HG03520 (cell line): ENCODE measurements at regions not wholly inside any gene's neighbourhood (a gene's known extent, or its start where the extent isn't known, plus 50 kb on each side); places are given as distances from the start of the nearest gene placed in this dataset.

Source experiments
- ATAC-seq: cut with Tn5 transposase; IDR thresholded peaks from one replicate; pipeline ENCODE4 v1.9.1; 2021; ENCODE audit warnings: mild to moderate bottlenecking, moderate library complexity; ENCODE audit not compliant: unreplicated experiment

DNA sequence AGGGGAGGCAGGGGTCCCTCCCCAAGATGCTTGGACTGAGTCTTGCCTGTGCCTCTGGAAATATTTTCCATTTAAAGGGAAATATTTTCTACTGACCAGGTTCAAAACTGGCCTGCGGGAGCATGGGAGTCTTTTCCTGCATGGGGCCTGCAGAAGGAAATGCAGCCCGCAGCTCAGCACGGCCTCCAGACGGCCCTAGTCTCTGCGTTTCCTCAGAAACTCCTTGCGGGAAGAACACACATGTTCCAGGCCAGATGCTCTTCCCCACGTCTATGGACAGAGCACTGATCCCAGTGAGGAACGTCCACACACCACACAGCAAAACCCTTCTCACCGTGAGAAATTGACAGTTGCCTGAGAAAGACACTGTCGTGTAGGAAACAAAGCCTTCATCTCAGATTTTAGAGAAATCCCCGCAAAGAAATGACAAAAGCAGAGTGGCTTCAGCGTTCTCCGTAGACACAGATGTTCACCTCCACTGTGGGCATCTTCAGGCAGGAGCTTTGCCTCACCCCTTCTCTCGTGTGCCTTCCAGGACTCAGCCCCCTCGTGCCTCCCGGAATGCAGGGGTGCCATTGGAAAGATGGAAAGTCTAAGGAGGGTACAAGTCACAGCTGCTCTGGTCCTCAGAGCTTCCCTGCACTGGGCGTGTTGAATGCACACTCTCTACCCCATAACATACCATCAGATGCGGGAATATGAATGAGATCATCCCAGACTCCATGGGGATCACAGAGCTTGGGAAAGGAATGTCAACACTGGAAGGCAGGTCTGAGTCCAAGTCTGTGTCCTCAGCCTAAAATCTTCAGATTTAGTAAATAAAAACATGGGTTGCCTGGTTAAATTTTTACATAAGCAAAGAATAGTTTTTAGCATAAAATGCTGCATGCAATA, 438.7 kb upstream of the SALL3 start:
- ATAC-seq: no peak

DNA sequence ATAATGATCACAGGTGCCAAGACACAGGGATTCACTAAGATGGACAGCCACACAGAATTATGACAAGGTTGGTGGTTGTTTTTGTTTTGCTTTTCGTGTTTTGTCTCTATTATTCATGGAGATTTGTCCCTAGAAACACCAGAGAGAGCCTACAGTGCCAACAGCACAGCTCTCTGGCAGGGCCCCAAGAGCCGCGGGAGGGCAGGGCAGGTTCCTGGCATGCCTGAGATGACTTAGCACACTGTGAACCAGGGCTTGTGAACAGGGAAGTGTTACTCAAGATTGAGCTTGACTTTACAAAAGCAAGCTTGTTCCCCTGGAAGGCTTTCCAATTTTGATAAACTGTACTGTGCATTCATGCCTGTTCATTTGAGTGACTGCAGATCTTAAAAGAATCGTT, 437.4 kb upstream of the SALL3 start:
- no peak for ATAC-seq

DNA sequence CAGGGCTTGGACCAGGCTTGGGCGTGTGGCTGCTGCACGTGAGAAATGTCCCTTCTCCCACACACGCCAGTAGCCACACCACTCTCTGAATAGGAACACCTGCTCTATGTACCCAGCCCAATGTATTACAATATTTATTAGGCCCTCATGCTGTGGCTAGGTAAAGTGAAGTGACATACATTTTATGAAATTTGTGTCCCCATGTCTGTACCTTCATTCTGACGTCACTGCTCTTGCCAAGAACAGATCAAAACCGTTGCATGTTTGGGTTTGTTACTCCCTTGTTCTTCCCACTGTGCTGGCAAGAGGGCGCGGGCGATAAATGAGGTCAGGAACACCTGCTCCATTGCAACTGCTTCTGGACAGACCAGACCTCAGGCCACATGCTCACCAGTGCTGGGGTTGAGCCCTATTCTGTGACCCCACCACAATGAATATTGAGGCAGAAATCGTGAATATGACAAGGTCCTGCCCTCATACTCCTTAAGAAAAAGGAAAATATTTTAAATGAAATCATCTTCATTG, 436.4 kb upstream of the SALL3 start:
- no peak for ATAC-seq

DNA sequence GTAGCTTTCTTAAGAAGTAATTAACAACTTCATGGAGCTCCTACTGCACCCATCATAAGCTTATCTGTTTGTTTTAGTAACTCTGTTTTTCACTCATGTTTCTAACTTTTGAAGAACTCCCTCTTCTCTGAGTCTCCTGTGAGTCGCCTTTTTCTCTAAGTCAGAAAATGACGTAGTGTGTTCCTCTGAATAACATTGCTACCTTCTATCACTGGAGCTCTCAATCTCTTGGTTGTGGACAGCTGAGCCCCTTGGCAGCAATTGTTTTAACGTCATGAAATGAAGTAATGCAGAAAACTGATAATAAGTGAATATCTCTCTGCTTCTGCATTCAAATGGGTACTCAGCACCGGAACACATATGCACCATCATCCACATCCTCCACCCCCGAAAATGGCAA, 433.3 kb upstream of the SALL3 start:
- ATAC-seq: no peak

DNA sequence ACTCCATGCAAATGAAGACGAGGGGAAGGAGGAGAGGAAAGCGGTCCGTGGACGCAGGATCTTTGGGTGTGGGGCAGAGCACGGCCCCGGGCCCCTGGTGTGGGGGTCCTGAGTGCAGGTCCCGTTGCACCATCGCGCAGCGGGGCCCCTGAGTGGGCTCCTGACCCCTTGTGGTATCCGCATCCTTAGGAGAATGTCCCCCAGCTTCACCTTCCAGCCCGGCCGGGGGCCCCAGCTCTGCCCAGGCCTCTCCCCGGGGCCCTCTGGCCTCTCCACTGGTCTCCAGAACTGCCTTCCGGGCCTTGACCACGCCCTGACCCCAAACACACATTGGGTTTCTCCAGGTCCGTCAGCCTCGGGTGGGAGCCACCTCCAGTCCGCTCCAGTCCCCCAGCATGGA, 431.8 kb upstream of the SALL3 start:
- ATAC-seq: no peak

DNA sequence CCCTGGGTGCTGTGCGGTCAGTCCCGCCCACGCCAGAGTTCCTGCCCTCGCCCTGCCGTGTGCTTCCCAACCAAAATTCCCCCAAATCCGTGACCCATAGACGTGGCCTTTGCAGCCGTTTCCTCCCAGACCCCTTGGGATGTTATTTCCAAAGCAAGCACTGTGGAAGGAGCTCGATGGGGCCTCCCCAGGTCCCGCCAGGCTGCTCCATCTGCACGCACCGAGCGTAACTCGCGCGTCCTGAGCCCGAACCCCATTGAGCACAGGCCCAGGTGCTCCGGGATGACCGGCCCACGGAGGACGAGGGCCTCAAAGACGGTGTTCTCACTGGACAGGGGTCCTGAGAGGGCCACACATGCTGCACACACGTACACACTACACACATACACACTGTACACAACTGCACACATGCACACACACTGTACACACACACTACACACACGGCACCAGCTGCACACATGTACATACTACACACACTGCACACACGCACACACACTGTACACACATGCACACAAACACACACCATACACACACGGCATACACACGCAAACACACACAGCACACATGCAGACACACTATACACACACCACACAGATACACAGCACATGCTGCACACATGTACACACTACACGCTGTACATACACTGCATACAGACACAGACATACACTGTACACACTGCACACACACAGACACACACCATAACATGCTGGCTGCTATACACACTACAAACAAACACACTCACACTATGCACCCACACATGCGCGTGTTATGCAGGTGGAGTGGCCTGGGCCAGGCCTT, 431.2 kb upstream of the SALL3 start:
- ATAC-seq: no peak

DNA sequence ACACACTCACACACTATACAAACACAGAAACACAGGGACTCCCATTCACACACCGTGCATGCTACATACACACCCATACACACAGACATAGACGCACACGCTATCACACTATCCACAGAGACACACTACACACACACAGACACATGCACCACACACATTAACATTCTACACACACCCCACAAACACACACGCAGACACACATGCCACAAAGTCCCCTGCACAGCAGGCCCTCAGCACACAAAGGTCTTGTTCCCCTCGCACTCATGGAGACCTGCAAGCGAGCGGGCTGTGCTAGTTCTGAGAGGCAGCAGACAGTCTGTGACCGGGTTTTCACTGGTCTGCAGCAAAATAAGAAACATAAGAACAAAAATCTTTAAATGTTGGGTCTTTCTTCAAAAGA, 429.6 kb upstream of the SALL3 start:
- no peak for ATAC-seq

DNA sequence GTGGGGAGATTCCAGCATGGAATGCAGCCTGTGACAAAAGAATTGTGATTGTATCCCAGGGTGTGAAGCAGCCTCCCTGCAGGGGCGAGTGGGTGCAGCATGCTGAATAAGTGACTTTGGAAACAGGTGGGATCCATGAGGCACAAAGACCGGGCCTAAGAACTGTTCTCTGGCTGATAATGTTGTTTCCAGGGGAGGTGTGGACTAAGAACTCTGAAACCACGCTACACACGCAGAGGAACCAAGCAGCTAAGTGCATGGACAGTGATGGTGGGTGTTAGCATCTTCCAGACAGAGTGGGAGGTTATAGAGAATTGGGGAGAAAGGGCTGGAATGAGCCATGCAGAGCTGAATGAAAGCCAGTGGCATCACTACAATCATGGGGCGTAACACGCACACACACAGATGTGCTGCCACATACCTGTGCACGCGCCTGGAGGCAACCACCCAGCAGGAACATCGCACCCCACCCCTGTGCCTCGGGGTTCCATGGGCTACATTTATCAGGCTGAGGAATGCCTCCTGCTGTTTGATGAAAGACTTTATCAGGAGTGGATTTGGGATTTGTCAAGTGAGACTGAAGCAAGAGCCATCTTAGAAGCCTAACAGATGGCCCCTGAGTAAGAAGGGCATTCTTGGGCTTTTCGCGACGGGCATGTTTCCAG, 424.5 kb upstream of the SALL3 start:
- no peak for ATAC-seq

DNA sequence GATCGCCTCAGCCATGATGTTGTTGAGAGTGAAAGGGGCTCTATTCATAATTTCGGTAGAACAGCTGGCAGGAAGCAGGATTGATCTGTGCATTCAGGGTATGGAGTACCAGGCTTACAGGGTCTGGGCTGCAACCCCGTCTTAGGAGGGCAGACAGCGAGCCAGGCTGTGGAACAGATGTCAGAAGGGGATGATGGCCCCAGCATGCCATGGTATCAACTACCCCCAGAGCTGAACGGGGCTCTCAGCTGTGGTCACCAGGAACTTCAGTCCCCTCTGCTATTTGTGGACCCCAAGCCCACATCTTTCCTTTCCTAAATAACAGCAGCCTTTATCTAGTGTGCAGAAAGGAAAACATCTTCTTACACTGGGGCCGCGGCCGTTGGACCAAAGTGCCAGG, 422.2 kb upstream of the SALL3 start:
- no peak for ATAC-seq

DNA sequence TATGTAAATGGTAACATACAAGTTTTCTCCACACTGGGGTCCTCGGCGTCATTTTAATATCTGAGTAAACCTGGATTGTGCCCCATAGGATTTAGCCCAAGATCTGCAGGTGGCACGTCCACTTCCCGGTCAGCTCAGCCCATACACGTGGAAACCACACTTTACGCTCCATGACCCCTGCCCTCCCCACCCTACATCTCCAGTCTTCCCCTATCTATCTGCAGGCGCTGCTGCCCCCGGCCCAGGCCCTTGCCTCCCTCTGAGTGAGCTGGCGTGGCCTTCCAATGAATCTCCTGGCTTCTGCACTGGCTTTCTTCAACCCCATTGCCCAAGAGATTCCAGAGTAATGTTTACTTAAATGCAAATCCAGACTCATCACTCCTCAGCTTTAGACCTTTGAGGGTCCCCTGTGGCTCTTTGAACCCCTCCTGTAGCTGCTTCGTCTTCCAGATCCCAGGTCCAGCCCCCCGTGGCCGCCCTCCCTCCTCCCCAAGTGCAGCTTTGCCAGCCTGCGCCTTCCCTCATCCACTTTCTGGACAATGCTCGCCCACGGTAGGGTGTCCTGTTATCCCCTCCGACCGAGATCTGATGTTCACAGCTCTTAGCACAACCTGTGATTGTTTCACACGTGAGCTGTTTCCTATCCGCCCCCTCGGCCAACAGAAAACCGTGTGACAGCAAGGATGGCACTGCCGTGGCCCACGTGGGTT, 421.4 kb upstream of the SALL3 start:
- ATAC-seq: no peak

DNA sequence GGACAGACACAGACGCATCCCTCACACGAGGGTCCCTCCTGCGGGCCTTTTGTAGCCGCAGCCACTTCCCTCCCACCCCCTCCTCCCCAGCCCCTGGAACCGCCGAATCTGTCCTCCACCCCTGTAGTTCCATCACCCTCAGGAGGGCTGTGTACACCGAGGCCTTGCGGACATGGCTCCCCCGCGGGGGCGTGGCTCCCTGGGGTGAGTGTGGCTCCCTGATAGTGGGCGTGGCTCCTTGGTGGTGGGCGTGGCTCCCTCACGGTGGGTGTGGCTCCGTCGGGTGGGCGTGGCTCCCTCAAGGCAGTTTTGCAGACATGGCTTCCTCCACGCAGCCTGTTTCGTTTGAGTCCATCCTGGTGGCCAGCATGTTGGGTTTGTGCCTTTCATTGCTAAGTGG, 420.7 kb upstream of the SALL3 start:
- no peak for ATAC-seq

DNA sequence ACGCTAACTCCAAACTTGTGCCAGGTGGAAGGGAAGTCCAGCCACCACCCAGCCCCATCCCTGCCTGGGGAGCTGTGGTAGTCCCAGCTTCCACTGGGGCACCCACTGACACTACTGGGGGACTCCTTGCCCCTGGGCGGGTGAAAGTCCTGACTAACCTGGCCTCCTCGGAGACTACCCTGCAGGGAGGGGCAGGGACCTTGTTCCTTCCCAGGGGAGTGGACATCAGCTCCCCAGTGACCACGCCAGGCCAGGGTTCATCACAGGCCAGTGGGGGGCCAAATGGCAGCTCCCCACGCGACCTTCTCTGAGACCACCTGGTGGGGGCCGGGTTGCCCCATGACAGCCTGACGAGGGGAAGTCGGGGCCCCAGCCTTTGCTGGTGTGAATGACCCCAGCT, 420.0 kb upstream of the SALL3 start:
- ATAC-seq: no peak

DNA sequence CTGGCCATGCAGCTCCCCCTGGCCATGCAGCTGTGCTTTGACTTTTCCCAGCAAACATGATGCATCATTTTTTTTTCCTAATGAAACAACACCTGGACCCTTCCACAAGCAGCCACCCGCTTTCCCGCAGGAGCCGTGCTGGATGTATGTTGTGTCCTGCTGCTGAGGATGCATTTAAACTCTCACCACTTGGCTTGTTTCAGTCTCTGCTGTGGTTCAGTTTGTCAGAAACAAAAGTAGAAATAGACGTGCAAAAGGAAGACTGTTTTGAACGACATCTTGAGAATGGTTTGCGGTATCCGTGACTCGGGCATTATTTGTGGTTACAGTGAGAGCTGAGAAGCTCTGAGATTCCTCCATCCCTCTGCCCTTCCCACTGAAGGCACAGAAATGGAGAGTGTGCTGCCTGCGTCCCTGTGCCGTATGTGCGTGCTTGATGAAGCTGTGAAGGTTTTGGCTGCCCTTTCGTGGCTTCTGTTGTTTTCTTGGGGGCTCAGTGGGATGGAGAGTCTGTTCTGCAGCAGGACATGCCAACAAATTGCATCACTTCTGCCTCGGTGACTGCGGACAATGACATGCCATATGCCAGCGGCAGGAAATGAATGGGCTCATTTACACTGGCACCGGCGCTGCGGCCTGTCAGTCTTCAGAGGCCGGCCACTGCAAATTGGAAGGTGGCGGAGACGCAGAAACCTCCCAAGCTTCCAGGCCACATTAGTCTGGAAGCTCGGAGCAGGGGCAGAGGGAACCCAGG, 417.7 kb upstream of the SALL3 start:
- ATAC-seq: no peak

DNA sequence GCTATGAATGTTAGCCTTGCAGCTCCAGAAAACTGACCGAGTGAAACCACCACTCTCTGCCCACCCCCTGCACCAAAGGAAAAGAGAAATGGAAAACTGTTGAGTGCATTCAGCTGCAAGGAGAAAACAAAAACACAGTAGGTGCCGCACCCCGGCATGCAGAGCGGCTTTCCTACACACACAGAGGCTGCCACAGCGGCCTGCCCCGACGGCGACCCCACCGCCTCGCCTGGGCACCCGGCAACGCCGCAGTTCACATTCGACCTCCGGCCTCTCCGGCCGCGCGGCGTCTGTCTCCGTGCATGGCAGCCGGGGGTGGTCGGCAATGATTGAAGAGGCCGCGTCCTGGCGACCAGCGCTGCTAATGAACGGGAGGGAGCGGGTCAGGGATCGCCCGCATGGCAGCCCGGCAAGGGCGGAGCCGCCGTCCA, 417.1 kb upstream of the SALL3 start:
- no peak for ATAC-seq

DNA sequence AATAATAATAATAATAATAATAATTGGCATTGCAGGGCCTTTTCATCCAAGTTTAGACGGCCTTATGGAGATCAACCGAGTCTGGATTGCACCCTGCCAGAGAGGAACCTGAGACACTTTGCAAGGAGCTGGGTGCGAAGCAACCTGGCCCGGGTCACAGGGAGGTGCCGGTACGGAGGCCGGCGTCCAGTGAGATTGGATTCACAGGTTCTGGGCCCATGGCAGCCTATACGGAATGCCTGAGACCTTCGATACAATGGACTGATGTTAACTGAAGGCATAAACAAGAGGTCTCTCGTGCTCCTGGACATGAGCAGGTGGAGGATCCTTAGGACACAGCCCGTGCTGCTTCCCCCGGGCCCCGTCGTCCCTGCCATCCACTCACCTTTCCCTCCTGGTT, 416.5 kb upstream of the SALL3 start:
- ATAC-seq: no peak

DNA sequence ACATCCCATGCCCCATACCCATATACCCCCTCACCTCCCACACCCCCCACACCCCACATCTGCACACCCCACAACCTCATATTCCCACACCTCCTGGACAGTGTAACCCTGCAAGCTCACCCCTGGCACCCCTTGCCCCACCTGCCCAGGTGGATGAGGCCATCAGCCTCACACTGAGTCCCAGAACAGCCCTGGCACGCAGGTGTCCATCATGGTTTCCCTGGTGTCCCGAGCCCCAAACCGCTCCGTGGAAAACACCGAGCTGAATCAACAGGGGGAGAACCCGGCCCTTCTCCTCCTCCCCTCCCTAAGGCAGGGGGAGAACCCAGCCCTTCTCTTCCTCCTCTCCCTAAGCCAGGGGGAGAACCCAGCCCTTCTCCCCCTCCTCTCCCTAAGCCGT, 415.6 kb upstream of the SALL3 start:
- ATAC-seq: no peak

DNA sequence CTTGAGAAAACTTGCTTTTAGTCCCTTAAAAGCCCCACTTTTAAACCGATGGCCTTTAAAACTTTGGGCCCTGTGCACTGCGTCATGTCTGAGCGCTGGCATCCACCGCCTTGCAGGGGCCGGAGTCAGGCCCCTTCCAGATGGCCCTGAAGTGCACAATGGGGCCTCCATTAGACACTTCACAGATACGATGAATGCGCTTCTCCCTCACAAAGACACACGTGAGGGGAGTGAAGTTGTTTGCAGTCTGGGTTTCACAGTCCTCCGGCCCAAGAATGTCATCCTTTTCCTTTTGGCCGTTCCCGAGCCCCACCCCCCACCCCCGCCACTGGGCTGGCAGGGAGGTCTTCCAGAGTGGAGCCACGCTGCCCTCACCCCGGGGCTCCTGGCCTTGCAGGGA, 415.1 kb upstream of the SALL3 start:
- ATAC-seq: no peak

DNA sequence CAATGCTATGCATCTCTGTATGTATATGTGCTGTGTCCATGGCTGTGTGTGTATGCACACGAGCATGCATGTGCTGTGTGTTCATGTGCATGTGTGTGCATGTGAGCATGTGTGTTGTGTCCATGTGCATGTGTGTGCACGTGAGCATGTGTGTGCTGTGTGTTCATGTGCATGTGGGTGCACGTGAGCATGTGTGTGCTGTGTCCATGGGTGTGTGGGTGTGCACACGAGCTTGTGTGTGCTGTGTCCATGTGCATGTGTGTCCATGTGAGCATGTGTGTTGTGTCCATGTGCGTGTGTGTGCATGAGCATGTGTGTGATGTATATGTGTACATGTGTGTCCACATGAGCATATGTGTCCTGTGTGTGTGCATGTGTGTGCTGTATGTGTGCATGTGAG, 414.4 kb upstream of the SALL3 start:
- no peak for ATAC-seq

DNA sequence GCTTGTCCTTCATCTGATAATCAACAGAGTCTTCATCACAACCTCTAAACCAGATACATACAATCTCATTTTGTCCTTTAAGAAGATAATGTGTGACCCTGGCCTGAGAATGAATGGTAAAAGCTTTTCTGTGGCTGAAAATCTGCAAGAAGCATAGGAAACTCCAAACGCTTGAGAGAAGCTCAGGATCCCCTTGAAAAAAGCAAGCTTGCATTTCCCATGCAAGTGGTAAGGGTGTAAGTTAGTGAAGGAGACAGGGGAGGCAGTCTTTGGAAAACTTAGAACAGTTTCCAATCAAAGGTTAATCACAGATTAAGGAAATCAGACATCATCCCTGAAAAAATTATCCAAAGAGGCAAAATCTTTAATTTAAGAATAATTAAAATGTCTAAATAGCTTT, 413.6 kb upstream of the SALL3 start:
- ATAC-seq: no peak

DNA sequence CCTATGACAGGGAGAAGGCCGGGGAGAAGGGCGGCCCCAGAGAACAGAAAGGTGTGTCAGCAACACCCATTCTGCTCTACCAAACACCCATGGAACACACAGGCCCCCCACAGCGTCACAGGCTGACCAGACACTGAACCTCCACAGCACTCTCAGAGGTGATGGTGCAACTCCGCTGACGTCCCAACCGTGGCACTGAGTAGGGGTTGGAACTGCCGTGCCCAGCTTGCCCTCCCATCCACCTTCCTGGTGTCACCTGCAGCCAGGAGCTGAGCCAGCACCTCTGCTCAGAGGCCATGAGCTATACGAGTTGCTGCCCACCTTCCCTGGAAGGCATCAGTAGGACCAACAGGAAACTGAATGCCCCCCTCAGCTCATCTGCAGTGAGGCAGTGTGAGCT, 412.9 kb upstream of the SALL3 start:
- ATAC-seq: no peak
